ENCODE measurements at regions not wholly inside any gene's neighbourhood (a gene's known extent, or its start where the extent isn't known, plus 50 kb on each side); places are given as distances from the start of the nearest gene placed in this dataset.

DNA sequence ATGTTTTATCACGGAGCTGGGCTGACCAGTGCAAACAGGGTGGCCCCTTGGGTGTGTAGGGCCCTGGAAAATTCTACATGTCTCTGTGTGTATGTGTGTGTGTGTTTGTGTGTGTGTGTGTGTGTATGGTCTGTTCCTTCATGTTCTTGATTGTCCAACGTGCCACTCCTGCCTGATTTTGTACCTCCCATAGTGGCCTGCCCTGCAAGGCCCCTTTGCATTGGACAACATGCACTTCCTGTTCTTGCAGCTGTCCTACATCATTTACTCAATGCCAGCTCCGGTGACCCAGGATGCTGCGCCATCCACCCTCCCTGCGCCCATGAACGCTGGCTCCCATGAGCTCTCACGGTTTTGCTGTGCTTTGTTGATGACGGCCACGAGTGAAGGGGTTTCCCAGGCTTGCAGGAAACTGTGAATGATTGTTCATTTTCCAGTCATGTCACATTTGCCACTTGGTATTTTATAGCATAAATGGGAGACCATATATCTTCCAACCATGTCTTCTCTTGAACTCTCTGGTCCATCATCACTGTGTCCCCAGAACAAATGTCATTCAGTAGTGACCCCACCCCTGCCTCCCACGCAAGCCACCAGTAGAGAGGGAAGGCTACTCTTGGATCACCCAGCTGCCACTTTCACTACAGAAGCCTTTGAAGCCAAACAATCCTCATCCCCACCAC, 69.7 kb upstream of the NCK2 start:
- intact Hi-C loops (cut with DNase I), result loop anchor here (10.0 kb wide), 1 partner anchor 100 kb away; no protein-coding TSS in a partner anchor
- H3K27ac ChIP-seq, result no peak overlapping the region
- TF ChIP-seq, protein P1, sequence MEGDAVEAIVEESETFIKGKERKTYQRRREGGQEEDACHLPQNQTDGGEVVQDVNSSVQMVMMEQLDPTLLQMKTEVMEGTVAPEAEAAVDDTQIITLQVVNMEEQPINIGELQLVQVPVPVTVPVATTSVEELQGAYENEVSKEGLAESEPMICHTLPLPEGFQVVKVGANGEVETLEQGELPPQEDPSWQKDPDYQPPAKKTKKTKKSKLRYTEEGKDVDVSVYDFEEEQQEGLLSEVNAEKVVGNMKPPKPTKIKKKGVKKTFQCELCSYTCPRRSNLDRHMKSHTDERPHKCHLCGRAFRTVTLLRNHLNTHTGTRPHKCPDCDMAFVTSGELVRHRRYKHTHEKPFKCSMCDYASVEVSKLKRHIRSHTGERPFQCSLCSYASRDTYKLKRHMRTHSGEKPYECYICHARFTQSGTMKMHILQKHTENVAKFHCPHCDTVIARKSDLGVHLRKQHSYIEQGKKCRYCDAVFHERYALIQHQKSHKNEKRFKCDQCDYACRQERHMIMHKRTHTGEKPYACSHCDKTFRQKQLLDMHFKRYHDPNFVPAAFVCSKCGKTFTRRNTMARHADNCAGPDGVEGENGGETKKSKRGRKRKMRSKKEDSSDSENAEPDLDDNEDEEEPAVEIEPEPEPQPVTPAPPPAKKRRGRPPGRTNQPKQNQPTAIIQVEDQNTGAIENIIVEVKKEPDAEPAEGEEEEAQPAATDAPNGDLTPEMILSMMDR (IDR thresholded peaks at IDR 0.05), result no peak
- peaks cover 0 to 8% of the 10 kb centered on the region in 2 donors for H3K4me1 ChIP-seq
- no peaks in the 10 kb centered on the region for H3K36me3 ChIP-seq
- no peaks in the 10 kb centered on the region for H3K27me3 ChIP-seq
- no peak for DNase-seq (ENCODE audit: low spot score in 2 of 2)
- H3K4me3 ChIP-seq, result no peak overlapping the region
- H3K9me3 ChIP-seq, result no peaks in the 10 kb centered on the region

DNA sequence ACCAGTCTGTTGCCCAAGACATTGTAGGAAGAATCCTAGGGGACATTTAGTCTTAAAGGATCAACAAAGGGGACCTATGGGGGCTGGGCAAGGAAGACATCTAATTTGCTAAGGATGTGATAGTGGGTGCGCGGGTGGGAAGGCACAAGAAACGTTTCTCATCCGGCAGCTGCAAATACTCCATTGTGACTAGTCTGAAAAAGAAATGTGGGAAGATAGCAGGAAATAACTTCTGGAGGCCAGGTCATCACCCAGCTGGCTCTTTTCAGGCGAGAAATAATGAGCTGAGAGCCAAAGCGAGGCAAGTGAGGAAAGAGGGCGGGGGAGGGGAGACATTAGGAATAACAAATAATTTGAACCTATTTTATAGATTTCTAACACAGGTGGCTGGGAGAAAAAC, 70.3 kb upstream of the NCK2 start:
- Histone ChIP-seq H3K9me3 (no peaks in the 10 kb centered on the region), H3K27me3 (no peaks in the 10 kb centered on the region), H3K4me3 (no peak overlapping the region), H3K36me3 (no peaks in the 10 kb centered on the region), H3K4me1 (peaks cover 0 to 8% of the 10 kb centered on the region in 2 donors), H3K27ac (no peak overlapping the region)
- TF ChIP-seq, protein P1 (IDR thresholded peaks at IDR 0.05), result no peak
- no peak for DNase-seq (ENCODE audit: low spot score in 2 of 2)
- intact Hi-C loops (cut with DNase I), result loop anchor here (10.0 kb wide), 1 partner anchor 100 kb away; no protein-coding TSS in a partner anchor

DNA sequence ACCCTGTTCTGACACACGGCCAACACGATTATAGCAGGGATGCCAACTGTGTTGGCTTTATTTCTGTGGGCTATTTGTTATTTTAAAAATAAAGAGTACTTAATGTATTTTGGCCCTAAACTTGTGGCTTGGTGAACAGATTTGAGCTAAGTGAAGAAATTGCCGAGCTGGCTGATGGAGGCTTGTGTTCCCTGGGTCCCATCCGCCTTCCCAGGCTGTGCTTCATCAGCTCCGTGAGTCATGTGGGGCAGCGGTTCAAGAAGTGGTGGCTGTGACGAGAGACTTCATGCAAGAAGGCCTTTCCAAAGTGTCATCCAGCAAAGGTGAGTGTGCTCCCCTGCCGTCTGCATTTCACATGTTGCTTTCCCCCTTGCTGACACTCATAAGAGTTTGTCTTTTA, 73.6 kb upstream of the NCK2 start:
- Histone ChIP-seq H3K36me3 (no peaks in the 10 kb centered on the region), H3K4me3 (no peak overlapping the region), H3K9me3 (peaks cover under 1 to 6% of the 10 kb centered on the region in 2 donors), H3K4me1 (peaks cover 0 to 8% of the 10 kb centered on the region in 2 donors), H3K27ac (peak overlapping the region; percentile 29 to 37), H3K27me3 (no peaks in the 10 kb centered on the region)
- TF ChIP-seq, protein P1 (IDR thresholded peaks at IDR 0.05), result no peak
- intact Hi-C loops (cut with DNase I), result loop anchor here (2.0 to 10.0 kb wide), 2 partner anchors 66 to 96 kb away; no protein-coding TSS in a partner anchor
- peak; percentile 26 to 80 for DNase-seq (ENCODE audit: low spot score in 2 of 2)

DNA sequence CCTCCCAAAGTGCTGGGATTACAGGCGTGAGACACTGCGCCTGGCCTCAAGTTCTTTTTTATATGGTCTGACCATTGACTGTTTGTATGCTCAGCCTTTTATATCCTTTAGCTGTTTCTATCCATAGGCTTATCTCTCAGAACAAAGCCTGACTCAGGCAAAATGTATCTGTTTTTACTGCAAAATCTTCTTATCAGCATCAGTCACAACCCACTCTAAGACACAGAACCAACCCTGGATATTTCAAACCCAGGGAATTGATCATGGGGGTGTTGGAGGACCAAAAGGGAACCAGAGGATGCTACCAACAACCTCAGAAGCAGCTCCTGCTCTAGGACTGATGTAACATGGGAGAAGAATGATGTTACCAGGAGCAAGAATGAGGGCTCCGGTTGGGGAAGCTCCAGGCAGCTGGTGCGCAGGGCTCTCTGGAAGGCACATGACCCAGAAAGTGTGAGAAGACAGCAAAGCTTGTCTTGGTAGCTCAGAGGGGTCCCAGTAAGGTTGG, 75.3 kb upstream of the NCK2 start:
- no peaks in the 10 kb centered on the region for H3K36me3 ChIP-seq
- TF ChIP-seq, protein P1 (IDR thresholded peaks at IDR 0.05), result no peak
- no peak overlapping the region for H3K27ac ChIP-seq
- intact Hi-C loops (cut with DNase I), result no loop called here
- H3K9me3 ChIP-seq, result peaks cover 7 to 20% of the 10 kb centered on the region in 2 donors
- peaks cover 0 to 8% of the 10 kb centered on the region in 2 donors for H3K4me1 ChIP-seq
- H3K27me3 ChIP-seq, result no peaks in the 10 kb centered on the region
- no peak for DNase-seq (ENCODE audit: low spot score in 2 of 2)
- no peak overlapping the region for H3K4me3 ChIP-seq

DNA sequence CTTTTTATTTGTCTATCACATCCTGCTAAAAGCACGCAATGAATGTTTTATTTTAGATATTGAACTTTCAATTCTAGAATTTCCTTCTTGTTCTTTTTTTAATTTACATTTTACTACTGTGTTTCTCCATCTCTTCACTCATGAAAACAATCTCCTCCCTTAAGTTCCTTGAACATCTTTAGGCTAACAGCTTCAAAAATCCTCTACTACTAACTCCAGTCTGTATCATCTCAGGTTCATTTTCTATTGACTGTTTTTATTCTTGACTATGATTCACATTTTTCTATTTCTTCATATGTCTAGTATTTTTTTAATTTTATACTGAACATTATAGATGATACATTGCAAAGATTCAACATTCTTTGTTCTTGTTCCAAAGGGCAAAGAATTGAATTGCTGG, 79.2 kb upstream of the NCK2 start:
- intact Hi-C loops (cut with DNase I), result no loop called here
- TF ChIP-seq, protein P1 (IDR thresholded peaks at IDR 0.05), result no peak
- no peak for DNase-seq (ENCODE audit: low spot score in 2 of 2)
- Histone ChIP-seq H3K4me1 (peaks cover 0 to 2% of the 10 kb centered on the region in 2 donors), H3K9me3 (peaks cover 7 to 23% of the 10 kb centered on the region in 2 donors), H3K36me3 (no peaks in the 10 kb centered on the region), H3K27ac (no peak overlapping the region), H3K27me3 (no peaks in the 10 kb centered on the region), H3K4me3 (no peak overlapping the region)

Data from ascending aorta (tissue), 2 donors.